ENCODE measurements at regions not wholly inside any gene's neighbourhood (a gene's known extent, or its start where the extent isn't known, plus 50 kb on each side); places are given as distances from the start of the nearest gene placed in this dataset.

DNA sequence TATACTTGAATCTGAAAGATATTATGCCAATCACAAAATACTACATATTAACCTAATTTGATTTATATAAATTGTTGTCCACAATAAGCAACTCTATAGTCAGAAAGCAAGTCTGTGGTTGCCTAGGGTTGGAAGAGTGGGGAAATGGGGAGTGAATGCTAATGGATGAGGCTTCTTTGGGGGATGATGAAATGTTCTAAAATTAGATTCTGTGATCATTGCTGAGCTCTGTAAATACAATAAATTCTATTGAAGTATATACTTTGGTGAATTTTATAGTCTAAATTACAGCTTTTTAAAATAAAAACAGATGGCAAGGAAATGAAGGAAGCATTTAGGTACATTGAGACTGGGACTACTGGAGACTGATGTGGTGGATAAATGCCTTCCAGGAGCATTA lies 275.5 kb downstream of the MBD2 start:
- Histone ChIP-seq H3K14ac (ENCODE audit: low read length in 2 of 2) (no peak overlapping the region), H3K9ac (ENCODE audit: low read length) (no peak overlapping the region), H4K91ac (ENCODE audit: low read length) (no peak overlapping the region), H3K79me1 (replicated peaks; ENCODE audit: low read length, poor library complexity, severe bottlenecking) (no peaks in the 10 kb centered on the region), H2AK5ac (ENCODE audit: low read length, severe bottlenecking) (peak overlapping the region; percentile 13), H3K36me3 (ENCODE audit: control insufficient read depth in 1 of 2, insufficient read depth in 2 of 2, low read depth in 1 of 2, low read length in 2 of 2) (no peaks in the 10 kb centered on the region), H4K8ac (ENCODE audit: low read length) (no peak overlapping the region), H2BK12ac (ENCODE audit: low read length in 2 of 2) (no peak overlapping the region), H3K18ac (ENCODE audit: low read depth in 1 of 2, low read length in 2 of 2) (no peak overlapping the region), H3K27ac (ENCODE audit: low read length, poor library complexity, severe bottlenecking) (no peak overlapping the region), H2BK120ac (ENCODE audit: low read depth, low read length) (no peak overlapping the region), H3K27me3 (ENCODE audit: control insufficient read depth in 1 of 2, insufficient read depth in 1 of 2, low read length in 2 of 2) (no peaks in the 10 kb centered on the region), H3K4me3 (ENCODE audit: insufficient read depth in 1 of 2, low read depth in 1 of 2, low read length in 2 of 2) (no peak overlapping the region), H2BK5ac (ENCODE audit: low read depth, low read length, poor library complexity, severe bottlenecking) (no peak overlapping the region), H3K4me1 (ENCODE audit: control insufficient read depth, insufficient read depth, low read depth, low read length) (peaks cover 1% of the 10 kb centered on the region), H3K23ac (ENCODE audit: low read length in 2 of 2) (no peak overlapping the region), H2BK15ac (ENCODE audit: low read depth, poor library complexity, severe bottlenecking) (no peak overlapping the region), H3K9me3 (ENCODE audit: control insufficient read depth, low read length) (no peaks in the 10 kb centered on the region), H2AFZ (ENCODE audit: low read depth, low read length) (no peak overlapping the region), H3K4ac (ENCODE audit: low read depth in 1 of 2, low read length in 2 of 2) (no peak overlapping the region), H3K4me2 (ENCODE audit: low read length, poor library complexity, severe bottlenecking) (no peak overlapping the region)
- DNase-seq, result no peak

DNA sequence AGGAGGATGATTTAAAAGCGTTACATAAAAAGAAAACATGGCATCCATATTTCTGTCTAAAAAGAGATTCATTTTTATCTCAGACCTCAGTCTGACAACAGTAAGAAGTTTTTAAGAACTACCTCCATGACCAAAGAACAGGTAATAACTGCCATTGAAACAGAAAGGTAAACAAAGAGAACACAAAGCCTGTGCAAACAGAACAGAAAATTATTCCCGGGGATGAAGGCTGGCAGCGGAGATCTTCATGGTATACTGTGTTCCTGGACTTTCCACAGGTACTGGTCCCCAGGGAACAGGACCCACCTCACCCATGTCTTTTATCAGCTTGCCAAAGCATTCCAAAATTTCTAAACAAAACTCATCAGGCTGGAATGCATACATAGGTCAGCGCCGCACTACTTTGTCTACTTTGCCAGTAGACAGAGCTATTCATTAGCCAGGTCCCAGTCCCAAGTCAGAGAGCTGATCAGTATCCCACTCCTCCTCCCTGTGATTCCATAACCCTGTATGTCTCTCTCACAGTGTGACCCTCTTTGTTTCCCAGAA lies 277.3 kb downstream of the MBD2 start:
- Histone ChIP-seq H2BK15ac (ENCODE audit: low read depth, poor library complexity, severe bottlenecking) (no peak overlapping the region), H3K4ac (ENCODE audit: low read depth in 1 of 2, low read length in 2 of 2) (no peak overlapping the region), H3K27me3 (ENCODE audit: control insufficient read depth in 1 of 2, insufficient read depth in 1 of 2, low read length in 2 of 2) (no peaks in the 10 kb centered on the region), H2AK5ac (ENCODE audit: low read length, severe bottlenecking) (no peak overlapping the region), H3K36me3 (ENCODE audit: control insufficient read depth in 1 of 2, insufficient read depth in 2 of 2, low read depth in 1 of 2, low read length in 2 of 2) (no peaks in the 10 kb centered on the region), H3K27ac (ENCODE audit: low read length, poor library complexity, severe bottlenecking) (peak overlapping the region; percentile 85), H3K23ac (ENCODE audit: low read length in 2 of 2) (no peak overlapping the region), H3K4me1 (ENCODE audit: control insufficient read depth, insufficient read depth, low read depth, low read length) (peaks cover 1% of the 10 kb centered on the region), H4K8ac (ENCODE audit: low read length) (no peak overlapping the region), H2BK12ac (ENCODE audit: low read length in 2 of 2) (no peak overlapping the region), H3K18ac (ENCODE audit: low read depth in 1 of 2, low read length in 2 of 2) (no peak overlapping the region), H2AFZ (ENCODE audit: low read depth, low read length) (no peak overlapping the region), H3K9me3 (ENCODE audit: control insufficient read depth, low read length) (no peaks in the 10 kb centered on the region), H2BK120ac (ENCODE audit: low read depth, low read length) (no peak overlapping the region), H2BK5ac (ENCODE audit: low read depth, low read length, poor library complexity, severe bottlenecking) (no peak overlapping the region), H4K91ac (ENCODE audit: low read length) (no peak overlapping the region), H3K4me2 (ENCODE audit: low read length, poor library complexity, severe bottlenecking) (peak overlapping the region; percentile 54), H3K4me3 (ENCODE audit: insufficient read depth in 1 of 2, low read depth in 1 of 2, low read length in 2 of 2) (no peak overlapping the region), H3K14ac (ENCODE audit: low read length in 2 of 2) (no peak overlapping the region), H3K9ac (ENCODE audit: low read length) (no peak overlapping the region), H3K79me1 (replicated peaks; ENCODE audit: low read length, poor library complexity, severe bottlenecking) (no peaks in the 10 kb centered on the region)
- DNase-seq, result no peak
- 87% methylated on average over 5 of the region's 5 CpGs for WGBS

DNA sequence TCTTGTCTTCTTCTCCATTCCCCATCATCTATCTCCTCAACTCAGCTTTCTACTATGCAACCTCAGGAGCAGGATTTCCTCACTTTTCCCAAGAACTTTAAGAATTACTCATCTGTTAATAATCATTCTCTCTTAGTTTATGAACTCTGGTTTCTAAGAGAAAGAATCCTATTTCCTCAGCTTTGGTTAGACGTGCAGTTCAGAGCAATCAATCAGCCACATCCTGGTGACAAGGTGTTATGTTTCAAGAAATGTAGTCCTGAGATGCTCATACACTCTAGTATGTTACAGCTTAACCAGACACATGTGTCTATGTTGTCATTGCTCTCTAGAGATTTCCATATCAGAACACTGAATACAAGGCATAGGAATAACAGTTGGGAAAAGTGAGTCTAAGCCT lies 277.9 kb downstream of the MBD2 start:
- no peak for DNase-seq
- Histone ChIP-seq H2AFZ (ENCODE audit: low read depth, low read length) (no peak overlapping the region), H2BK120ac (ENCODE audit: low read depth, low read length) (no peak overlapping the region), H4K8ac (ENCODE audit: low read length) (no peak overlapping the region), H3K27ac (ENCODE audit: low read length, poor library complexity, severe bottlenecking) (peak overlapping the region; percentile 85), H3K9me3 (ENCODE audit: control insufficient read depth, low read length) (no peaks in the 10 kb centered on the region), H3K4me2 (ENCODE audit: low read length, poor library complexity, severe bottlenecking) (no peak overlapping the region), H3K79me1 (replicated peaks; ENCODE audit: low read length, poor library complexity, severe bottlenecking) (no peaks in the 10 kb centered on the region), H3K4ac (ENCODE audit: low read depth in 1 of 2, low read length in 2 of 2) (no peak overlapping the region), H3K23ac (ENCODE audit: low read length in 2 of 2) (no peak overlapping the region), H2BK15ac (ENCODE audit: low read depth, poor library complexity, severe bottlenecking) (no peak overlapping the region), H3K18ac (ENCODE audit: low read depth in 1 of 2, low read length in 2 of 2) (no peak overlapping the region), H3K4me3 (ENCODE audit: insufficient read depth in 1 of 2, low read depth in 1 of 2, low read length in 2 of 2) (no peak overlapping the region), H2AK5ac (ENCODE audit: low read length, severe bottlenecking) (no peak overlapping the region), H4K91ac (ENCODE audit: low read length) (no peak overlapping the region), H3K4me1 (ENCODE audit: control insufficient read depth, insufficient read depth, low read depth, low read length) (peaks cover 3% of the 10 kb centered on the region), H3K9ac (ENCODE audit: low read length) (no peak overlapping the region), H3K27me3 (ENCODE audit: control insufficient read depth in 1 of 2, insufficient read depth in 1 of 2, low read length in 2 of 2) (no peaks in the 10 kb centered on the region), H2BK12ac (ENCODE audit: low read length in 2 of 2) (no peak overlapping the region), H3K14ac (ENCODE audit: low read length in 2 of 2) (no peak overlapping the region), H2BK5ac (ENCODE audit: low read depth, low read length, poor library complexity, severe bottlenecking) (no peak overlapping the region), H3K36me3 (ENCODE audit: control insufficient read depth in 1 of 2, insufficient read depth in 2 of 2, low read depth in 1 of 2, low read length in 2 of 2) (no peaks in the 10 kb centered on the region)
- 57% methylated on average over 1 of the region's 1 CpG for WGBS

DNA sequence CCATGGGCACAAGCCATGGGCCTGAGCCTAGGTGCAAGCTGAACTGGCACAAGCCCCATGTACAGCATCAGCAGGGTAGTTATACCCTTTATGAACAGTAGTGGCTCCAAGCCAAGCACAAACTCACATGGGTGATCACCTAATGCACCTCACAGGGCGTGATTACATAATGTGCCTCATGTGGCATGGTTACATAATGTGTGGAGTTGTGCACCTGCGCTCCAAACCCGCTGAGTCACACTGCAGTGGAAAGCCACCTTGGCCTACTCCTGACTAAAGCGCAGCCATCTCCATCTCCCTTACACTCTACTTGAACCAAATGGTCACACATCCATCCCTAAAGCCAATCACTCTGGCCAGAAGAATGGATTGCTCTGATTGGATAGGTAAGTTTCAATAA lies 279.7 kb downstream of the MBD2 start:
- WGBS, result no CpG with 5 or more reads among the region's 4 CpGs

More for the DNA sequence above, 279.7 kb downstream of the MBD2 start:
- no peak overlapping the region for H3K9ac ChIP-seq (ENCODE audit: low read length)
- H2BK15ac ChIP-seq (ENCODE audit: low read depth, poor library complexity, severe bottlenecking), result no peak overlapping the region
- H4K8ac ChIP-seq (ENCODE audit: low read length), result no peak overlapping the region
- no peak overlapping the region for H3K4ac ChIP-seq (ENCODE audit: low read depth in 1 of 2, low read length in 2 of 2)
- peaks cover 3% of the 10 kb centered on the region for H3K4me1 ChIP-seq (ENCODE audit: control insufficient read depth, insufficient read depth, low read depth, low read length)
- H3K4me3 ChIP-seq (ENCODE audit: insufficient read depth in 1 of 2, low read depth in 1 of 2, low read length in 2 of 2), result no peak overlapping the region
- H3K14ac ChIP-seq (ENCODE audit: low read length in 2 of 2), result no peak overlapping the region
- no peaks in the 10 kb centered on the region for H3K79me1 ChIP-seq (replicated peaks; ENCODE audit: low read length, poor library complexity, severe bottlenecking)
- no peak overlapping the region for H2BK12ac ChIP-seq (ENCODE audit: low read length in 2 of 2)
- no peaks in the 10 kb centered on the region for H3K36me3 ChIP-seq (ENCODE audit: control insufficient read depth in 1 of 2, insufficient read depth in 2 of 2, low read depth in 1 of 2, low read length in 2 of 2)
- H3K4me2 ChIP-seq (ENCODE audit: low read length, poor library complexity, severe bottlenecking), result no peak overlapping the region
- no peaks in the 10 kb centered on the region for H3K9me3 ChIP-seq (ENCODE audit: control insufficient read depth, low read length)
- H3K27me3 ChIP-seq (ENCODE audit: control insufficient read depth in 1 of 2, insufficient read depth in 1 of 2, low read length in 2 of 2), result no peaks in the 10 kb centered on the region
- H2BK5ac ChIP-seq (ENCODE audit: low read depth, low read length, poor library complexity, severe bottlenecking), result no peak overlapping the region
- H2AK5ac ChIP-seq (ENCODE audit: low read length, severe bottlenecking), result peak overlapping the region; percentile 10
- no peak overlapping the region for H2BK120ac ChIP-seq (ENCODE audit: low read depth, low read length)
- H3K18ac ChIP-seq (ENCODE audit: low read depth in 1 of 2, low read length in 2 of 2), result no peak overlapping the region
- no peak overlapping the region for H2AFZ ChIP-seq (ENCODE audit: low read depth, low read length)
- DNase-seq, result no peak
- H4K91ac ChIP-seq (ENCODE audit: low read length), result no peak overlapping the region
- H3K23ac ChIP-seq (ENCODE audit: low read length in 2 of 2), result no peak overlapping the region
- H3K27ac ChIP-seq (ENCODE audit: low read length, poor library complexity, severe bottlenecking), result no peak overlapping the region

Measured in mesenchymal stem cell (in vitro differentiated cells and primary cell).